Keratinocyte (primary cell): ENCODE measurements at regions not wholly inside any gene's neighbourhood (a gene's known extent, or its start where the extent isn't known, plus 50 kb on each side); places are given as distances from the start of the nearest gene placed in this dataset.

ENCODE experiments used
- CTCF ChIP-seq, 3 experiments: IDR thresholded peaks in 1 of 3; conservative IDR thresholded peaks in 1 of 3; optimal IDR thresholded peaks in 1 of 3; 2 replicates in 2 of 3; 3 replicates in 1 of 3; pipeline versions ENCODE3 to v1.5.1; 2011; ENCODE audit warnings: low read length in 3 of 3, mild to moderate bottlenecking in 3 of 3, moderate library complexity in 2 of 3, control low read depth in 1 of 3, inconsistent platforms in 1 of 3; ENCODE audit not compliant: insufficient read depth in 2 of 3; ENCODE audit errors: extremely low read depth in 1 of 3
- EZH2 ChIP-seq: IDR thresholded peaks from one replicate; pipeline ENCODE4 v1.6.1; 2012; ENCODE audit warnings: inconsistent platforms, mild to moderate bottlenecking, low read length, moderate library complexity

GRCh38 chr13:34405410-34406181, 536.5 kb upstream of the NBEA start:
- no peak for TF ChIP-seq CTCF (optimal IDR thresholded peaks at IDR 0.05 in 1 of 3, IDR thresholded peaks at IDR 0.05 in 1 of 3, conservative IDR thresholded peaks at IDR 0.05 in 1 of 3; ENCODE audit: extremely low read depth in 1 of 3, insufficient read depth in 2 of 3, low read length in 3 of 3)
- no peak for TF ChIP-seq EZH2
